RWPE1 (cell line): ENCODE measurements at regions not wholly inside any gene's neighbourhood (a gene's known extent, or its start where the extent isn't known, plus 50 kb on each side); places are given as distances from the start of the nearest gene placed in this dataset.

Experiments
- CTCF ChIA-PET: fragments of 350-600 bp; sonication (Branson Sonifier 250); formaldehyde crosslinking; extraction: SDS; loops from one replicate; lab custom pipeline; 2021; lab: Yijun Ruan, JAX
- POLR2A ChIA-PET: fragments of 400-600 bp; formaldehyde crosslinking; extraction: SDS; loops from one replicate; lab custom pipeline; 2020; ENCODE audit warnings: antibody characterized with exemption; ENCODE audit not compliant: low non-redundant PET; lab: Yijun Ruan, JAX
- DNase-seq: peaks from one replicate; pipeline ENCODE4 v3.0.0; 2012; ENCODE audit warnings: low spot score
- H3K27ac ChIP-seq: fragments of 450-650 bp; 2 replicates; pipeline ENCODE4 v1.5.1; 2017
- TF ChIP-seq, protein P1 (sequence below): fragments of 450-650 bp; conservative IDR thresholded peaks from 2 replicates; pipeline ENCODE4 v1.5.1; 2017; ENCODE audit warnings: low read depth, mild to moderate bottlenecking

DNA sequence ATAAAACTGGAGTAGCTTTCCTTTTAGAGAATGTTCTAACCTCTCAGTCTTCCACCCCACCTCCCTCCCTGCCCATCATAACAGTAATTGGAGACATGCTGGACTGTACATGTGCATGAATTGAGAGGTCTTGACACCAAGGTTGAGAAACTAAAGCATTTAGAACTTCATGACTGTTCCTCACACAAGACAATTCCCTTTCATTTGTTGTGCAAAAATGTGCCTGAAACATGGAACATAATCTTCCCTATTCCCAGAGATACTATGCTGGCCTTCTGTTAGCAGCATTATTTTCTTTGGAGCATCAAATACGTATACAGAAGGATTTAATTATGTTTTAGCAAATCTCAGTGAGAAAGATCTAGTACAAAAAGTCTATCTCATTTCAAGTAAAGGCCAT is 97.5 kb upstream of the KCNE2 start:
- ChIA-PET POLR2A (no interaction called here), CTCF (interaction anchor here (0.7 kb wide), 1 partner anchor 210 kb away, joined by 5 read pairs; no protein-coding TSS in a partner anchor)
- TF ChIP-seq, protein P1, sequence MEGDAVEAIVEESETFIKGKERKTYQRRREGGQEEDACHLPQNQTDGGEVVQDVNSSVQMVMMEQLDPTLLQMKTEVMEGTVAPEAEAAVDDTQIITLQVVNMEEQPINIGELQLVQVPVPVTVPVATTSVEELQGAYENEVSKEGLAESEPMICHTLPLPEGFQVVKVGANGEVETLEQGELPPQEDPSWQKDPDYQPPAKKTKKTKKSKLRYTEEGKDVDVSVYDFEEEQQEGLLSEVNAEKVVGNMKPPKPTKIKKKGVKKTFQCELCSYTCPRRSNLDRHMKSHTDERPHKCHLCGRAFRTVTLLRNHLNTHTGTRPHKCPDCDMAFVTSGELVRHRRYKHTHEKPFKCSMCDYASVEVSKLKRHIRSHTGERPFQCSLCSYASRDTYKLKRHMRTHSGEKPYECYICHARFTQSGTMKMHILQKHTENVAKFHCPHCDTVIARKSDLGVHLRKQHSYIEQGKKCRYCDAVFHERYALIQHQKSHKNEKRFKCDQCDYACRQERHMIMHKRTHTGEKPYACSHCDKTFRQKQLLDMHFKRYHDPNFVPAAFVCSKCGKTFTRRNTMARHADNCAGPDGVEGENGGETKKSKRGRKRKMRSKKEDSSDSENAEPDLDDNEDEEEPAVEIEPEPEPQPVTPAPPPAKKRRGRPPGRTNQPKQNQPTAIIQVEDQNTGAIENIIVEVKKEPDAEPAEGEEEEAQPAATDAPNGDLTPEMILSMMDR: no peak
- H3K27ac ChIP-seq: no peak overlapping the region
- DNase-seq: no peak

DNA sequence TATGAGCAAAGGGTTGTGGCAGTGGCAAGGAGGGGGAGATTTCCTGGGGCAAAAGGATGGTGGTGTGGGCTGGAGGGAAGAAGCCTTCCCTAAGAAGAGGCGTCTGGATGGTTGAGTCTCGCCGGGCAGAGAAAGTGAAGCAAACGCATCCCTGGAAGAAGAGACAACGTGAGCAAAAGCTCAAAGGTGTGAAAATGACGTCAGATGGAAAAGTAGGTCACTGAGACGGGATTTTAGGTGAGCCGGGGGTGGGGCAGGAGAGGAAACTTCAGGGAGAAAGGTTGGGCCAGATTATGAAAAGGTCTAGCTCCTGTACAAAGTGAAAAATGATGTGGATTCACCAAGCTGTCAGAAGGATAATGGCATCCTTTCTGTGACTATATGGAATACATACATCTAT is 95.3 kb upstream of the KCNE2 start:
- ChIA-PET POLR2A (no interaction called here), CTCF (no interaction called here)
- H3K27ac ChIP-seq: no peak overlapping the region
- TF ChIP-seq, protein P1: no peak
- DNase-seq: no peak

DNA sequence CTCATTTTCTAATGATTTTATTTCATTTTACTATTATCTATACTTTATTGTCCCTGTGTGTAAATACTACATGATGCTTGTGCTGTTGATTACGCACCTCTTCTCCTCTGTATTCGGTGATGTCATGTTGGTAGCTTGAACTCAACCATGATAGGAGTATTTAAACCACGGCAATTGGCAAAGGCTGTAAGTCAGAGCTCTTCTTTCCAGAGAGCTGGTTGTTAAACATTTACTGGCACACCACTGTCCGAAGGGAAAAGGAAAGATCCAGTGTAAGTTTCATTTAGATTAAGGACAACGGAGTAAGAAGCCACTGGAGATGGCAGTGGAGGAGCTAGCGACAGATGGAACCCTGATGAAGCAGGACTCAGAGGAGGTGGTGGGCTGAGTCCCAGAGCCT is 93.4 kb upstream of the KCNE2 start:
- CTCF ChIA-PET: no interaction called here
- POLR2A ChIA-PET: no interaction called here
- DNase-seq: no peak
- no peak overlapping the region for H3K27ac ChIP-seq
- TF ChIP-seq, protein P1: no peak

DNA sequence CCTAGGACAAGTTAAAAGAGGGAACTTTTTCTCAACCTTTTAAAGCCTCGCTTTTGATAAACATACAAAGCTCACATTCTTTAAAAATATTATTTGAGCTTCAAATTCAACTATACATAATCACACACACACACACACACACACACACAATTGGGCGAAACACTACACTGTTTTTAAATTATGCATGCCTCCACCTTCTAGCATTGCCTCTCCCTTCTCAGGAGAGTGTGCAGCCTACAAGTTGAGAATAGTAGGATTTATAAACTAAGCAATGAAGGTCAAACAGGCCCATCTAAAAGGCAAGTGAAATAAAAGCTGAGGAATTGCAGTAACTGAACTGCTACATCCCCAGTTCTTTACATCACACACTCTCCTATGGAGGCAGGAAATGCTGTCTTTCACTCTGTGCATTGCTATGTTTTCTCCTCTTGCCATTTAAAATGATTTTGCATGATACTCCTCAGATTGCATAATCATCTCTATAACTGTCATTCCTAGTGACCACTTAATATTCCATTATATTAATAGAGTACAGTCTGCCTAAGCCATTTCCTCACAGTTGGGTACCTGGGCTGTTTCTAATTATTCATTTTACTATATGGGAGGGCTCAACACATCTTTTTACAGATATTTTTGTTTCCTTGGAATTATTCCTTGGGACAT is 92.5 kb upstream of the KCNE2 start:
- TF ChIP-seq, protein P1: no peak
- no peak overlapping the region for H3K27ac ChIP-seq
- CTCF ChIA-PET: no interaction called here
- POLR2A ChIA-PET: no interaction called here
- no peak for DNase-seq

DNA sequence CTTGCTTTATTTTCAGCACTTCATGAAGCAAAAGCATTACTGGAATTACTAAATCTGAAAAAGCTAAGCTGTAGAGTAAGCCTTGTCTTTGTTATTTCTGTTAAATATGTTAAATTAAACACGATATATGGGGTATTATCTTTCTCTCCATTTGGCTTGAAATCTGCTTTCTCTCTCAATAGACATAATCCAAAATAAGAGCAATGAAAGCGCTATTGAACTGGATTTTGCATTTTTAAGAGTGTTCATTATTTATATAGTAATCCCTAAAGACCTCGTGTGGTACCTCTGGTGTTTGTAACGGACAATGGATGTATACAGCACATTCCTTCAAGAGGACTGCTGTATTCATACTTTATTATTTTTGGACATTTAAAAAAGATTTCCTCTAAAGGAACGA is 91.5 kb upstream of the KCNE2 start:
- POLR2A ChIA-PET: no interaction called here
- CTCF ChIA-PET: no interaction called here
- no peak overlapping the region for H3K27ac ChIP-seq
- DNase-seq: no peak
- TF ChIP-seq, protein P1: no peak

DNA sequence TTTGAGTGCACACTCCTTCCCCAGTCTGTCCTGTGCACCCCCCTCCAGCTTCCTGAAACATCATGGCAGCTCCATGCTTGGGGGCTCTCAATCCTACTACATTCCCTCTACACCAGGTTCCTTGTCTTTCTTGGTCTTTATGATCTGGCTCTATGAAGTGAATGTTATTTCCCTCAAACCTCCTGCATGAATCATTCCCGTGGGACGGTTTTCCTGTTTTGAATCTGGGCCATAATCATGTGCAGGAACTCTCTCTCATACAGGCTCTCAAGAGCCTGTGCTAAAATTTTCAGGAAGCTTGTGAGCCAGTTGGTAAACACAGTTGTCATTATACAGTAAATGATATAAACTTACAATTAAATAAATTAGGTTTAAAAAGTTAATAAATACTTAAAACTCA is 89.8 kb upstream of the KCNE2 start:
- ChIA-PET CTCF (interaction anchor here (1.4 kb wide), 1 partner anchor 350 kb away, joined by 4 read pairs; no protein-coding TSS in a partner anchor), POLR2A (no interaction called here)
- no peak for DNase-seq
- TF ChIP-seq, protein P1: no peak
- H3K27ac ChIP-seq: no peak overlapping the region
